Hepatocyte (in vitro differentiated cells): ENCODE measurements at regions not wholly inside any gene's neighbourhood (a gene's known extent, or its start where the extent isn't known, plus 50 kb on each side); places are given as distances from the start of the nearest gene placed in this dataset.

Experiments
- DNase-seq: peaks from one replicate; pipeline ENCODE4 v3.0.0-alpha.2; 2016; ENCODE audit warnings: low spot score
- H2AFZ ChIP-seq: fragments of 200-600 bp; sonication (generic); 2 replicates; pipeline ENCODE4 v1.6.0; 2016; ENCODE audit warnings: antibody characterized with exemption, mild to moderate bottlenecking
- H3K27ac ChIP-seq: fragments of 200-600 bp; sonication (generic); 2 replicates; pipeline ENCODE4 v1.5.1; 2016; ENCODE audit warnings: mild to moderate bottlenecking
- H3K27me3 ChIP-seq: fragments of 200-600 bp; sonication (generic); 2 replicates; pipeline ENCODE4 v1.6.1; 2016
- H3K36me3 ChIP-seq: fragments of 200-600 bp; sonication (generic); replicated peaks from 2 replicates; pipeline ENCODE4 v1.5.1; 2016; ENCODE audit warnings: low read depth; ENCODE audit not compliant: insufficient read depth
- H3K4me1 ChIP-seq: fragments of 200-600 bp; sonication (generic); 2 replicates; pipeline ENCODE4 v1.5.1; 2016; ENCODE audit warnings: mild to moderate bottlenecking, moderate library complexity; ENCODE audit not compliant: insufficient read depth
- H3K4me2 ChIP-seq: fragments of 200-600 bp; sonication (generic); 2 replicates; pipeline ENCODE4 v1.6.0; 2016
- H3K4me3 ChIP-seq: fragments of 200-600 bp; sonication (generic); 2 replicates; pipeline ENCODE4 v1.5.1; 2016; ENCODE audit warnings: mild to moderate bottlenecking
- H3K79me2 ChIP-seq: fragments of 200-600 bp; sonication (generic); 2 replicates; pipeline ENCODE4 v1.6.0; 2017; ENCODE audit warnings: mild to moderate bottlenecking
- H3K9me2 ChIP-seq: fragments of 200-600 bp; sonication (generic); replicated peaks from 2 replicates; pipeline ENCODE4 v1.6.0; 2017; ENCODE audit warnings: mild to moderate bottlenecking; ENCODE audit not compliant: insufficient read depth
- H3K9me3 ChIP-seq: fragments of 200-600 bp; sonication (generic); 2 replicates; pipeline ENCODE4 v1.5.1; 2016; ENCODE audit warnings: low read depth, mild to moderate bottlenecking
- H4K20me1 ChIP-seq: fragments of 200-600 bp; sonication (generic); 2 replicates; pipeline ENCODE4 v1.6.0; 2016; ENCODE audit warnings: mild to moderate bottlenecking; ENCODE audit not compliant: insufficient read depth, poor library complexity, severe bottlenecking
- CTCF ChIP-seq: fragments of 200-600 bp; sonication (generic); IDR thresholded peaks from 2 replicates; pipeline ENCODE4 v1.5.1; 2016; ENCODE audit warnings: antibody characterized with exemption, mild to moderate bottlenecking; ENCODE audit not compliant: poor library complexity
- EZH2 ChIP-seq: fragments of 200-600 bp; sonication (generic); IDR thresholded peaks from 2 replicates; pipeline ENCODE4 v1.6.1; 2016; ENCODE audit warnings: antibody characterized with exemption, mild to moderate bottlenecking, borderline replicate concordance
- EZH2phosphoT487 ChIP-seq: fragments of 200-600 bp; sonication (generic); IDR thresholded peaks from one replicate; pipeline ENCODE4 v1.6.1; 2018; ENCODE audit warnings: antibody characterized with exemption, mild to moderate bottlenecking, low read depth, moderate library complexity; ENCODE audit not compliant: unreplicated experiment, severe bottlenecking
- WGBS: methylation state at CpG from one replicate; pipeline ENCODE4 v1.1.6; 2016; ENCODE audit warnings: low lambda C conversion rate; ENCODE audit errors: missing lambda C conversion rate; 5-methylcytosine and 5-hydroxymethylcytosine counted together

- no peaks in the 10 kb centered on the region for H3K9me2 ChIP-seq
- no peaks in the 10 kb centered on the region for H3K79me2 ChIP-seq
- H3K27me3 ChIP-seq = no peaks in the 10 kb centered on the region
- DNase-seq = peak; percentile 12
- TF ChIP-seq CTCF = no peak
- no peak for TF ChIP-seq EZH2phosphoT487
- TF ChIP-seq EZH2 = no peak
- no peak overlapping the region for H3K4me3 ChIP-seq
- no peak overlapping the region for H3K4me2 ChIP-seq
- WGBS = 44% methylated on average over 2 of the region's 2 CpGs
- H3K36me3 ChIP-seq = no peaks in the 10 kb centered on the region
- no peak overlapping the region for H3K27ac ChIP-seq
- no peaks in the 10 kb centered on the region for H4K20me1 ChIP-seq
- H3K9me3 ChIP-seq = peaks cover 3% of the 10 kb centered on the region
- H2AFZ ChIP-seq = no peak overlapping the region
- no peaks in the 10 kb centered on the region for H3K4me1 ChIP-seq
Measured at GRCh38 chr2:122831649-122832048, 1076.2 kb downstream of the TSN start.

GRCh38 chr2:122843503-122843902, 1088.1 kb downstream of the TSN start:
- peak overlapping the region; percentile 26 for H2AFZ ChIP-seq
- no peak for TF ChIP-seq EZH2
- TF ChIP-seq CTCF = no peak
- TF ChIP-seq EZH2phosphoT487 = no peak
- H3K4me2 ChIP-seq = peak overlapping the region; percentile 38

GRCh38 chr2:122851161-122851560, 1095.7 kb downstream of the TSN start:
- no peak overlapping the region for H3K4me3 ChIP-seq
- H3K9me2 ChIP-seq = no peaks in the 10 kb centered on the region
- H3K4me1 ChIP-seq = peaks cover 13% of the 10 kb centered on the region
- no peaks in the 10 kb centered on the region for H3K9me3 ChIP-seq
- no peak overlapping the region for H3K27ac ChIP-seq
- H3K4me2 ChIP-seq = no peak overlapping the region
- no peaks in the 10 kb centered on the region for H4K20me1 ChIP-seq
- no peak overlapping the region for H2AFZ ChIP-seq
- 68% methylated on average over 4 of the region's 4 CpGs for WGBS
- no peaks in the 10 kb centered on the region for H3K27me3 ChIP-seq
- no peak for DNase-seq
- no peaks in the 10 kb centered on the region for H3K79me2 ChIP-seq
- TF ChIP-seq EZH2 = no peak
- TF ChIP-seq CTCF = no peak
- no peak for TF ChIP-seq EZH2phosphoT487
- H3K36me3 ChIP-seq = no peaks in the 10 kb centered on the region

More at GRCh38 chr2:122843503-122843902, 1088.1 kb downstream of the TSN start:
- no peaks in the 10 kb centered on the region for H3K36me3 ChIP-seq
- H3K9me3 ChIP-seq = no peaks in the 10 kb centered on the region
- no peaks in the 10 kb centered on the region for H3K27me3 ChIP-seq
- DNase-seq = peak; percentile 38
- no peaks in the 10 kb centered on the region for H3K9me2 ChIP-seq
- no peak overlapping the region for H3K4me3 ChIP-seq
- peaks cover 18% of the 10 kb centered on the region for H3K4me1 ChIP-seq
- peak overlapping the region; percentile 65 for H3K27ac ChIP-seq
- no peaks in the 10 kb centered on the region for H3K79me2 ChIP-seq
- H4K20me1 ChIP-seq = no peaks in the 10 kb centered on the region
- WGBS = 16% methylated on average over 3 of the region's 3 CpGs

GRCh38 chr2:122851972-122852531, 1096.6 kb downstream of the TSN start:
- Histone ChIP-seq H3K79me2 (no peaks in the 10 kb centered on the region), H2AFZ (no peak overlapping the region), H3K4me3 (no peak overlapping the region), H3K4me2 (no peak overlapping the region), H4K20me1 (no peaks in the 10 kb centered on the region), H3K4me1 (peaks cover 13% of the 10 kb centered on the region), H3K36me3 (no peaks in the 10 kb centered on the region), H3K9me2 (no peaks in the 10 kb centered on the region), H3K9me3 (no peaks in the 10 kb centered on the region), H3K27ac (no peak overlapping the region), H3K27me3 (no peaks in the 10 kb centered on the region)
- no peak for DNase-seq
- TF ChIP-seq CTCF (no peak), EZH2 (no peak), EZH2phosphoT487 (no peak)
- 73% methylated on average over 4 of the region's 4 CpGs for WGBS
